ENCODE measurements at regions not wholly inside any gene's neighbourhood (a gene's known extent, or its start where the extent isn't known, plus 50 kb on each side); places are given as distances from the start of the nearest gene placed in this dataset.

GRCh38 chr5:168184103-168184502, 107.3 kb upstream of the WWC1 start:
- TF ChIP-seq CTCF (IDR thresholded peaks at IDR 0.05) (no peak), POLR2A (IDR thresholded peaks at IDR 0.05) (no peak), EP300 (IDR thresholded peaks at IDR 0.05; ENCODE audit: low read depth) (no peak)

Data from transverse colon (tissue), 3 donors.